Myocyte (in vitro differentiated cells): ENCODE measurements at regions not wholly inside any gene's neighbourhood (a gene's known extent, or its start where the extent isn't known, plus 50 kb on each side); places are given as distances from the start of the nearest gene placed in this dataset.

ENCODE experiments used
- DNase-seq: peaks from one replicate; pipeline ENCODE4 v3.0.0-alpha.2; 2012; ENCODE audit warnings: low read depth

DNA sequence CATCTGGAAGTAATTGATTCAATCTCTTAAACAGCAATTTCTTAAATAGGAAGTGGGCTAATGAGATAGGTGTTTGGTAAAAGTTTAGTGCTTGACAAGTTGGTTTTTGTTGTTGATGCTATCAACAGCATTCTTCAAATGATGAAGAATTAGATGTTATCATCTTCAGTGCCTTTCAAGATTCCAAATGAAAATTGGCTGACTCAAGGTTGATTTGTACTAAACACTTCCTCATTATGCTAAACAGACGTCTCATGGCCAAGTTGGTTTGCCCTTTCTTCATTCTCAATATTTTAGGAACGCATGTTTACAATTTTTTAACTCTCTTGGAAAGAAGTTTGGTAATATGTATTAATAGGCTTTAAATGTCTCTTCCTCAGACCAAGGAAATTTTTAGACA is 86.0 kb downstream of the MID1IP1 start:
- no peak for DNase-seq

DNA sequence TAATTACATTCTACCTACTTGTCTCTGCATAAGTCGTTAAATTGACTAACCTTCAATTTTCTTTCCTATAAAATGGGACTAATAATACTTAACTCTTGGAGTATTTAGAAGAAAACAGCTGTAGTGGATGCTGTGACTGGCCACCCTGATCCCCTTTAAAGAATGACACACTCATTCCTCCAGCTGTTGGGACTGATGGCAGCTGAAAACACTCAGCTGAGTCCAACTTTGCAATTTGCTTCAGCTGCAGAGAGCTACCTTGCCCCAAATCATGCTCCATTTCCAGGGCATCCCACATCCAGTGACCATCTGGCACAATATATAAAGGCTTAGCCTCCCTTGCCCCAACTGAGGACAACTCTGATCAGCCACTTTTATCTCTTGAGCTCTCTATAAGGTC is 89.1 kb downstream of the MID1IP1 start:
- DNase-seq, result peak; percentile 62

DNA sequence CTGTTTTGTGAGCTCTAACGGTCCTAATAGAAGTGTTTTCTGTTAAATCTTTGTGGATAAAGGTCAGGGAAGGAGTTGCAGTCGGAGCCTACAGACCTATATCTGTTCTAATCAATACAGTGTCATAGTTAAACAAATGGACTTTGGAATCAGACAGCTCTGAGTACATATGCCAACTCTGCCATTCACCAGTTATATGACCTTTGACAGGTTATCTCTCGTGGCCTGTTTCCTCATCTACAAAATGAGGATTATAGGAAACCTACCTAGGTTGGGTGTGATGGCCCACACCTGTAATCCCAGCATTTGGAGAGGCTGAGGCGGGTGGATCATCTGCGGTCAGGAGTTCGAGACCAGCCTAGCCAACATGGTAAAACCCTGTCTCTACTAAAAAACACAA is 89.7 kb downstream of the MID1IP1 start:
- no peak for DNase-seq

DNA sequence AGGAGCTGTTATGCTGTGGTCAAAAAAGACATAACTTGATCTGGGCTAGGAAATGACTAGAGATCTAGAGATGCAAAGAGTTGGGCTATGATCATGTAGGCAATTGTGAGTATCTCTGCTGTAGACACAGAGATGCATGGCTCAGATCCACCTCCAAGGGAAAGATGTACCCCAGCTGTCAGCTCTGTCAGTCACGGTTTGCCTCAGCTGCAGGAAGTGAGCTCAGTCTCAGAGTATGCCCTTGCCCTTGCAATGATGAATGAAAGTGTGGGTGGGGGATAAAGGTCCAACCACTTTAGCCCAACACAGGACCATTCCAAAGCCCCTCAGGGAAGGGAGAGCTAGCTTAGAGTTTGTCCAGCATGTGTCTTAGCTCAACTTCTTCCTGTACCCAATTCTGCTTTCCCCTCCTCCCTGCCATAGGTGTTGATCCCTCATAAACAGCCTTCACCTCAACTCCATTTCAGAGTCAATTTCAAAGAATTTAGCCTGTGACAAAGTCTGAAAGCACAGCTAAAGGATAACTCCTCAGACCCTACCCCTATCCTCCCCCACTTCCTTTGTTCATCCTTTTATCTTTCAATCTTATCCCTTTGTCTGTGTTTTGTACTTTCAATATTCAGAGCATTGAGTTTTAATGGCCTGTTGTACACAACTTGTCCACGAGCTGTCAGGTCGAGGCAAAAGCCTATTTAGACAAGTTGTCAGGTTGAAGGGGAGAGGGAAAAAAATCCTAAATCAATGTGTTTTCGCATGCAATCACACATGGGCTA is 90.6 kb downstream of the MID1IP1 start:
- DNase-seq, result peak; percentile 82

DNA sequence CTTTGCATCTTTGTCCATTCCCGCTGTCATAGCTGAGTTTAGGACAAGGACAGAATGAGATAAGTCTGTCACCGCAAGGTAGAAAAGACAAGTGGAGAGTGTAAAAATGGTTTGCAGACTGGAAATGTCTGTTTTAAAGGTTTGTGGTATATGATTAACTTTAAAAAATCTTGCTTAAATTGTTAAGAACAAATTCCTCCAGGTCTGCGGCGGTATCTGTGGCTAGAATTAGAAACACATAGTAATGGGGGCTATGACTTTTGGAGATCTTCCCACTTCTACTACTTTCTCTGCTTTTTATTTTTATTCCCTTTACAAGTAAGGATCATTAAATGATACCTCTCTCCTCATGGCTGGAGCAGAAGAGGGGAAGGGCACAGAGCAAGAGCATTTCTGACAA is 92.2 kb downstream of the MID1IP1 start:
- no peak for DNase-seq

DNA sequence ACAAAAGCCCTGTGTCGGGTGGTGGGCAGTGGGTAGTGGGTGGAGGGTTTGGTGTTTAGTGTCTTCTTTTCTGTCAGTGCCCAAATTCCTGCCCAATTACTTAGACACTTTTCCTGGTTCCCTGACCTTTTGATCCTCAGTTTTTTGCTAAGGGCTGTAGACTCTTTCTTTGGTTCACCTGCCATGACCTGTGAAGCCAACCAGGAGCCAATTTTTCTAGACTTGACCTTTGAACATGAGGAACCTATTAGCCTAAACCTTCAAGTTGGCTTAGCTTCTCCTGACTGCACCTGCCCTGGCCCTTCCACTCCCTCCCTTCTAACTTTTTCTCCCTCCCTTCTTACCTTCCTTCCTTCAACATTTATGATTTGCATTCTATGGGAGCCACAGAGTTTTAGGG is 94.5 kb downstream of the MID1IP1 start:
- no peak for DNase-seq

DNA sequence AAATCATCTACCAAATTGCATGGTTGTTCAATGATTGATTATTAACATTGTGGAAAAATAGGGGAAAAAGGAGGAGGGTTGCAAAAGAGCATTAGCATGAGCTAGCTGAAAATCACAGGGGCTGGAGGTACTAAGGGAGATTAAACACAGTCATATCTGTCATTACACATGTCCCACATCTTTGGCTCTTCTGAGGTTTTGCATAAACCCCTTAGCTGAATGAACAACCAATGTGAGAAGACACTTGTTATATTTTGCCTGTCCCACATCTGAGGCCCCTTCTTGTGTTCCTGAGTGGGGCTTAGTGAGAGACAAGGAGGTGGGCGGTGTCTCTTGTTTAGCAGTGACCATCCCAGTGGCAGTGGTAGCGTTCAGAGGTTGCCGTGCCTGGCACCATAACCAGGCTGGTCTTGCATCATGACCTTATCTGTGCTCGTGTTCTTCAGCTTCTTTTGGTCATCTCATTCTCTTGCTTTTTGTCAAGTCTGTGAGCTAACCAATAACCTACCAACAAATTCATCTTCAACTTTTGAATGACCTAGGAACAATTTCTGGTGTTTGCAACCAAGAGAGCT is 95.6 kb downstream of the MID1IP1 start:
- DNase-seq, result no peak

DNA sequence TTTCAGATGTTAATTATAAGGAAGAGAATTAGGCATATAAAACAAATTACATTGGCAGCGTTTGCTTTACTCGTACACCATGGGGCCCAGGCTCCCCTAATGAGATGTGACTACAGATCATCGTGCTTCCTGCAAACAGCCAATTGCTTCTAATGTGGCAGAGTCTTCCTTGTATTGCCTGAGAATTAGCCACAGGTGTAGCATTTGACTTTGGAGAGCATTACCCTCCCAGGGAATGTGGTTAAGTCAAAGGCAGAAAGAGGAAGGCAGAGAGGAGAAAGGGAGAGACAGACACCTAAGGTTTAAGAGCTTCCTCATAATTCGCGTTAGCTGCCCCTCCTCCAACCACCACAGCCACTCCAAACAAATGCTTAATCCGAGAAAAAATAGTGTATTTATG is 97.0 kb downstream of the MID1IP1 start:
- no peak for DNase-seq

DNA sequence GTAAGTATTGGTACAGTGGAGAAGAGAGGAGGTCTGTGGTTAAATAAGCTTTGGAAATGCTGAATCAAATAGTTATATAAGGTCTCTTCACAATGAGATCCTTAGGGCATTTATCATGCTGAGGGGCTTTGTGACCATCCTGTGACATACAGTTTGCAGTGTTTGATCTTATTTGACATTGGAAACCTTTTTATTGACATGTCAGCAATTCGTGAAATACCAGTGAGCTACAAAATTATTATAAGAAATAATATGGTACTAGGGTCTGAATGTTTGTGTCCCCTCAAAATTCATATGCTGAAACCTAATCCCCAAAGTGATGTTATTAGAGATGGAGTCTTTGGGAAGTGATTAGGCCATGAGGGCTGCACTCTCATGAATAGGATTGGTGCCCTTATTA is 98.4 kb downstream of the MID1IP1 start:
- no peak for DNase-seq

DNA sequence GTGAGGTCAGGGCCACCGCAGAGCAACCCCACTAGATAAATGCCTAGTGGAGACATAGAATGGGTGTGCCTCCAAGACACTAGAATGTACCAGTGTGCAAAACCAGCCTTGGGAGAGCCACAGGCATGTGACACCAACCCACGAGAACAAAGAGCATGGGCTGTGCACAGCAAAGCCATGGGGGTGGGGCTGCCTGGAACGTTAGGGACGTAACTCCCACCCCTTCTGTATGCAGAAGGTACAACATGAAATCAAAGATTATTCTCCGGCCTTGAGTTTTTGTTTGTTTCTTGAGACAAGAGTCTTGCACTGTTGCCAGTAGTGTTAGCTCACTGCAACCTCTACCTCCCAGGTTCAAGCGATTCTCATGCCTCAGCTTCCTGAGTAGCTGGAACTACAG is 99.5 kb downstream of the MID1IP1 start:
- no peak for DNase-seq

DNA sequence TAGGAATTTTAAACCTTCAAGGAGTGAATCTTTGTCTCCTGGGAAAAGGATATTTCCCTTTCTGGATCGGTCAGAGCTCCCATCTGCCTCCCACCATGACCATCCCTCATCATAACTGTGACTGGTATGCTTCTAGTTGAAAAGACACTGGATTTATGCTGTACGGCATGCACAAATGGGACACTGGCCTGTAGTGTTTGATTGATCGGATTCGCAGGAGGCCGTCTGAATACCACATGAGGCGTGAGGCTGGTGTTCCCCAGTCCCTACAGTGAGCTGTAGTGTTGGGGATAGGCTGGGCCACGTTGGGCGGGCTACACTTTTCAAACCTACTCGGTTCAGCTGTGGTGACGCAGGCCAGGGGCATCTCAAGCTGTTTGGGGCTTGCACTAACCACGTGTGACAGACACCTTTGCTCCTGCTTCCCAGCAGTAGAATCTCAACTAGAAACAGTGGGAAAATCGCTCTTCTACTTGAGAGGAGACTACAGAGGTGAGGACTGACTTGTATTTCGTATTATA is 101.8 kb downstream of the MID1IP1 start:
- DNase-seq, result no peak

DNA sequence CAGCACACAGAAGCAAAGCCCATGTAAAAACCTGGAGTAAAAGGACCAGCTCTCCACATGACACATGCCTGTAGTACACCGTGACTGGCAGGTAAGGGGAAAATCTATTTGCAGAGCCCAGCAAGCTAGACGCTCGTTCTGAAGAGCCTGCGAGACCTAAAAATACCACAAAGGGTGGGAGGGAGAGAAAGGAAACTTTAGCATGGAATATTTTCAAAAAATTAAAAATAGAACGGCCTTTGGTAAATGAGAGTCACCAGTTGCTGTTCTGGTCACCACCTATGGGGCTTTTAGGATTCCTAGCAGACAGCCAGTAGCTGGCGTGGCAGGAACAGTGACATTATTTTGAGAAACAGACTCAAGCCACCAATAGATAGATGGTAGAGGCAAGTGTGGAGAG is 115.5 kb downstream of the MID1IP1 start:
- peak; percentile 66 for DNase-seq

DNA sequence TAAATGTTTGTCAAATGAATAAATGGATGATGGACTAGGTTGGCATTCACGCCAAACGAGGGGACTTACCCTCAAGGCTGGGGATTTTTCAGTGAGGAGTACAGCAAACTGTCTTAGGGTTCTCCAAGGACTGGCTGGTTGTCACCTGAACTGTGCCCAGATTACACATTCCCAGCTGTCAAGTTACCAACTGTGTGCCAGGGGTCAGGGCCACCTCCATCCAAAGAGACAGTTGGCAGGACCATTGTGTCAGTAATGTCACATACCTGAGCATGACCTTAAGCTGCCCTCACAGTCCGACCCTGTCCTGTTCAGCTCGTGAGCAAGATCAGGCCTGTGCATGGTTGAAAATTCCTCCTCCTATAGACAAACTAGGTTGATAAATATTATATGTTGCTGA is 116.7 kb downstream of the MID1IP1 start:
- peak; percentile 54 for DNase-seq

DNA sequence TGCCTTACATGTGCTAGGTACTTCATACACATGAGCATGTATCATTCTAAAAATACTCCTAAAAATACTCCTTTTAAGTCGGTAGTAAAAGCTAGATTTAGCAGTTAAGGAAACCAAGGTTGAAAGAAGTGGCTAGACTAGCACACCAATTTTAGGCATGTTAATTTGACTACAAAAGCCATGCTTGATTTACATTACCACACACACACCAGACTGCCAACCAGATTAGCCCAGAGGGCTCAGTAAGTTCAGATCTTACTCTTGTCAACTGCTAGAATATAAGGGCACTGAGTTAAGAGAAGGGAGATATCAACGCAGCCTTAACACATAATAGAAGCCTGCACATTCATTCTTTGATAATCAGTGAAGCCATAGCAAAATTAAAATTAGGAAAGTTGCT is 117.9 kb downstream of the MID1IP1 start:
- no peak for DNase-seq

DNA sequence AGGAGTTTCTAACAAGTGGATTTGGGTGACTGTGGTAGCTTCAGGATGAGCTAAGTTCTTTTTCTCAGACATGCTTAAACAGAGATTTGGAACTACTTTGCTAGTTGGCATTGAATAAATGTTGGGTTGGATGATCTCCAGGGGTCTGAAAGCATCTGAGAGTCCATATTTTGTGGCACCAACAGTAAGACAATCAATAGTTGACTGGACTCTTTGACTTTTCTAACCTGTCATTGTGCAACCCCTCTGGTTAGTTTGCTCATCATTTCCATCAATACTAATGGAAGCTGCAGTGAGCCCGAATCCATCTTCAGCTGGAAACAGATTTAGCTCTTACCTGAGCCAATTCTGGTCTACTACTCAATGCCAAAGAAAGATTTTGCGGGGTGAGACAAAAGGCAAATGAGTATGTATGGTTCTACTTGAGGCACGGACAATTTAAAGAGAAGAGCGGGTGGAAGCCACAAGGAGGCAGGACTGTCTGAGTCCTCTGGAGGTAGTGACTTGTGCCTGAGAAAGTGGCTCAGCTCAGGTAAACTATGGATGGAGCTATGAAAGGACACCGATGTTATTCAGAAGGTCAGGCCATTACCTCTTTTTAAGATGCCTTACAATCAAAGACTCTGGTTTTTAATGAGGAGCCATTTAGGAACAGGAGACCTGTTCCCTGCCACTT is 118.7 kb downstream of the MID1IP1 start:
- no peak for DNase-seq

DNA sequence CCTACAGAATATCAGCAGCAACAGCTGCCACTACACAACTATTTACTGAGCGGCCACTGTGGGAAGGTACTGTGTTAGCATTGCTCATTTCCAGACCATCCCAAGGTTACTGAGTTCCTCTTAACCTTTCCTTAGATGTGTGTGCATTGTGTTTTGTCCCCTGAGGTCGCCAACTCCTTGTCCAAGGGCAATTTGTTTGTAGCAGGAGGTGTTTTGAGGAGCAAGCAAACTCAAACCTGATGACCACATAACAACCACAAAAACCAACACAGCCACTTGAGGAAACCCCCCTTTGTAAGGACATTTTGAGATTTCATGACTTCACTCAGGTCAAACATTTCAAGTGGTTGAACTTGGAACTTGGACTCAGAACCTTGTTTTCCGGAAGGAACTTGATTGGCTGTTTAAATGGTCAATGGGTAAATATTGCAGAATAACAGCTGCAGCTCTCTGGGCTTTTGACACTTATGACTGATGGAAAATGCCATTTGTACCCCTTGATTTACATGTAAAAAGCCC is 122.3 kb downstream of the MID1IP1 start:
- DNase-seq, result no peak

DNA sequence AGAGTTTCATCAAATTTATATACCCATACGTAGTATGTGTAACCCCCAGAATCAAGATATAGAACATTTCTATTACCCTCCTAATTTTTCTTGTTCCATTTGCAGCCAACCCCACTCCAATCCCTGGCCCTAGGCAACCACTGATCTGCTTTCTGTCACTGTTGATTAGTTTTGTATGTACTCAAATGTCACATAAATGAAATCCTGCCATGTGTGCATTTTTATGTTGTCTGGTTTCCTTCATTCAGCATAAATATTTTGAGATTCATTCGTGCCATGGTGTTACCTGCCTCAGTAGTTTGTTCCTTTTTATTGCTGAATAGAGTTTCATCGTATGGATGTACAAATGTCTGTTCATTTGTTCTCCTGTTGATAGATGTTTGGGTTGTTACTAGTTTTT is 126.3 kb downstream of the MID1IP1 start:
- DNase-seq, result no peak

DNA sequence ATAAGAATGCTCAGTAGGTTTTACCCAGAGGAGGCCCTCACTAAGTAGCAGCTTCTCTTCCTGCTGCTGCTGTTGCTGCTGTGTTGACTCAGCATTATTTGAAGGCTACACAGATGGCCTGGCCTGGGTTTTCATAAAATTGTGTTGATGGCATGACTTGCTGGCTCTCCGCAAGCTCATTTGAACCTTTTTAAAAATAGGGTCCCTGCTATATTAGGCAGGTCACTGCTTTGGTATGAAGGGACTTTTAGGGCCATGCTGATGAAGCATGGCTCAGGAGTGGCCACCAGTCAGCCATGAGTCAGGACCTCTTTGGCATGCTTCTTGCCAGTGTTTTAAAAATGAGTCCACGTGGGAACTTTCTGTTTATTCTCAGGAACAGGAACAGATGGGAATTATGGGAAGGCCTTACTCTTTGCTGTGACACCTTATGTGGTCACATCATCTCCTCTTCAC is 128.7 kb downstream of the MID1IP1 start:
- peak; percentile 90 for DNase-seq

DNA sequence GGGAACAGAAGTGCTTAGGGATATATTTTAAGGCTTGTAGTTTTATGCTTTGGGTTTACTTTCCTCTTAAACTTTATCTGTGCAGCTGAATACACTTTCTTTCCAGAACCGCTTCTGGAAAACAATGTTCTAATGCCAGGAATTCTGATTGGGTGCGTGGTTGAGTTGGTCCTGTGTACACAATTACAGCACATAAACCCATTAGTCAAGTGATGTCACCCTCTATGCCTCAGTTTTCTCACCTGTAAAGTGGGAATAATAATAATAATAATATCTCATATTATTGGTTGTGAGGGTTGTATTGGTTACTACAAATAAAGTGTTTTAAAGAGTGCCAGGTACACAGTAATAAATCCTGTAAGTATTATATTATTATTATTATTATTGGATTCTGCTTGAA is 129.2 kb downstream of the MID1IP1 start:
- no peak for DNase-seq

DNA sequence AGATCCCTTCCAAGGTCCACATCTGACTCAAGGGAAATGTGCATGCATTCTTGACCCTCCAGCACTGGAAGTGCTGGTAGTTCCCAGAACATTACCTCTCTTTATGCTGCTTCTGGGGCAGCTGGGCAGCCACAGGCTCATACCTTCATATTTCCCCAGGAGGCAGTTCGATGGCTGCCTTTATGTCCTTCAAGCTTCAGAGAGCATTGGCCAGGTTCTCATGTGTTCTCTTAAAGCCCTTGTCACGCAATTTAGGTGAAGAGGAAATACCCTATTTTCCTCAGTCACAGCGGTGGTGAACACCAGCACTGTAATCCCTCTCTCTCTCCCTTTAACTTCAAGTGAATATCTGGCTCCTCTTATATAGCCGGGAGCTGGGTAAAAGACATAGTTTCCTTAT is 134.3 kb downstream of the MID1IP1 start:
- no peak for DNase-seq

DNA sequence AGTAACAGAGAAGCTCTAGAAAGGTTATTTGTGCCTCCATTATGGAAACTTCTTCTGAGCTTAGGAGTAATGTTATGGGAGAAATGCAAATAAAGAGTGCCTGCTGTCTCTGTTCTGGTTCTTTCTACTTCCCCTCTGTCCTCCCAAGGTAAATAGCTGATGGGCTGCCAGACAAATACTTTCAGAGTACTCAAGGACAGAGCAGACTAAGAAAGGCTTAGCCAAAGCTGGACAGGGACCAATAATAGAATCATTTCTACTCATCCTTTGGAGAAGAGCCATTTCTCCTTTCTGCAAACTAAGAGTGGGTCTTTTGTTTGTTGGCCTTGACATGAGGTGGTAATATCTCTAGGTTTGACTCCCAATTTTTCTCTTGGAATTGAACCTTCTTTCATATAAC is 136.1 kb downstream of the MID1IP1 start:
- no peak for DNase-seq

DNA sequence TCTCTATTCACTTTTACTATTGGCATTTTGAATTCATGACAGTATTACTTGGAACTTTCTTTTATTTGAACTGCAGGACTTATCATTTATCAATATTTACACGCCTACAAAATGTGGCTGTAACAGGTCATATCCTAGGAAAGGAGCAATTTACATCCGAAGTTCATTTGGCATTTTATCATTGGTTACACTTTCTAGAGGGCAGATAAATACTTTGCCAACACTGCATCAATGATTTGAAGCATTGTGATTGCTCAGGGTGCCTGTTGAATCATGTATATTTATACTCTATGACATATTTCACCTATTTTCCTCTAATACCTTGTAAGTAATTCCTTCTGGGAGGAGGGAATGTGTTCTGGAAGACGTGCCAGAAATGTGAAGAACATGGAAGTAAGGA is 136.7 kb downstream of the MID1IP1 start:
- no peak for DNase-seq
